HCT116 (cell line): ENCODE measurements at regions not wholly inside any gene's neighbourhood (a gene's known extent, or its start where the extent isn't known, plus 50 kb on each side); places are given as distances from the start of the nearest gene placed in this dataset.
"Not testable (repeated sequence)": the region's sequence is repeated elsewhere in the genome, so short reads cannot be mapped to it uniquely, and the experiment has no call there.

Experiments used
- ATAC-seq: fragments of 200-7000 bp; cut with Tn5 transposase; 2 replicates; pipeline ENCODE4 v1.9.1; 2020; ENCODE audit warnings: mild to moderate bottlenecking, moderate library complexity
- BruUV-seq: library from RNA; stranded (reverse); fragments of 400-500 nt; replicated peaks from 2 replicates; lab custom pipeline; 2021; lab: Mats Ljungman, UMichigan
- CTCF ChIA-PET: fragments of 300-600 bp; sonication (Branson Sonifier 250); formaldehyde crosslinking; loops from one replicate; lab custom pipeline; 2021; ENCODE audit warnings: antibody characterized with exemption; lab: Charles Lee
- POLR2A ChIA-PET: fragments of 300-600, 350-600 bp; sonication (Branson Sonifier 250); formaldehyde crosslinking; loops from one replicate; lab custom pipeline; 2021; ENCODE audit warnings: antibody characterized with exemption; lab: Charles Lee
- RAD21 ChIA-PET, 2 experiments: fragments of 300-600 bp; sonication (Branson Sonifier 250); formaldehyde crosslinking; loops; one replicate each; lab custom pipeline; 2023; ENCODE audit warnings: low total read pairs in 2 of 2; ENCODE audit not compliant: uncharacterized antibody in 2 of 2, unreplicated experiment in 2 of 2, low non-redundant PET in 1 of 2; lab: Charles Lee
- DNase-seq: peaks from one replicate; pipeline ENCODE4 v3.0.0-alpha.2; 2010; ENCODE audit warnings: low read depth, low spot score
- H2AFZ ChIP-seq: fragments of 200-600 bp; shearing (Covaris generic), sonication (generic); 2 replicates; pipeline ENCODE4 v1.6.1; 2017; ENCODE audit warnings: low read depth, mixed run types, mixed read lengths, antibody characterized with exemption, low read length; ENCODE audit not compliant: poor library complexity, severe bottlenecking
- H3K27ac ChIP-seq: 2 replicates; pipeline ENCODE4 v1.5.1; 2012; ENCODE audit warnings: low read depth, low read length
- H3K27me3 ChIP-seq: fragments of 200-600 bp; sonication (generic); 2 replicates; pipeline ENCODE4 v1.6.1; 2016; ENCODE audit warnings: mixed run types, low read length, mixed read lengths; ENCODE audit not compliant: insufficient read depth
- H3K36me3 ChIP-seq, 2 experiments: fragments of 200-500 bp in 1 of 2; fragments of 200-600 bp in 1 of 2; sonication (Bioruptor generic) in 1 of 2; sonication (generic) in 1 of 2; 2 replicates each; pipeline versions ENCODE4 v1.5.1 to v1.6.1; 2014 to 2016; ENCODE audit warnings: low read length in 2 of 2, inconsistent platforms in 1 of 2, mixed read lengths in 1 of 2, mixed run types in 1 of 2; ENCODE audit not compliant: insufficient read depth in 2 of 2, control insufficient read depth in 1 of 2
- H3K4me1 ChIP-seq, 2 experiments: fragments of 200-600 bp in 1 of 2; sonication (generic) in 1 of 2; 2 replicates each; pipeline versions ENCODE4 v1.5.1 to v1.6.1; 2012 to 2017; ENCODE audit warnings: low read length in 2 of 2, inconsistent platforms in 1 of 2, mild to moderate bottlenecking in 1 of 2, mixed read lengths in 1 of 2, mixed run types in 1 of 2, moderate library complexity in 1 of 2; ENCODE audit not compliant: insufficient read depth in 2 of 2, control insufficient read depth in 1 of 2
- H3K4me2 ChIP-seq: fragments of 200-600 bp; sonication (generic); 2 replicates; pipeline ENCODE4 v1.6.1; 2017; ENCODE audit warnings: mixed run types, low read length, mixed read lengths
- H3K4me3 ChIP-seq, 2 experiments: fragments of 200-600 bp in 1 of 2; sonication (generic) in 1 of 2; replicated peaks in 1 of 2; 2 replicates each; pipeline ENCODE4 v1.5.1; 2011 to 2016; ENCODE audit warnings: low read length in 2 of 2, control low read depth in 1 of 2, low read depth in 1 of 2, mild to moderate bottlenecking in 1 of 2, mixed read lengths in 1 of 2, mixed run types in 1 of 2
- H3K79me2 ChIP-seq: fragments of 200-600 bp; sonication (generic); 2 replicates; pipeline ENCODE4 v1.6.1; 2017; ENCODE audit warnings: mild to moderate bottlenecking, mixed run types, low read length, moderate library complexity, mixed read lengths; ENCODE audit not compliant: insufficient read depth
- H3K9ac ChIP-seq: fragments of 200-600 bp; sonication (generic); 2 replicates; pipeline ENCODE4 v1.6.1; 2016; ENCODE audit warnings: low read length, mixed read lengths
- H3K9me2 ChIP-seq: fragments of 200-600 bp; sonication (generic), shearing (Covaris generic); 2 replicates; pipeline ENCODE4 v1.6.1; 2017; ENCODE audit warnings: mixed run types, mild to moderate bottlenecking, moderate library complexity; ENCODE audit not compliant: insufficient read depth
- H3K9me3 ChIP-seq, 2 experiments: fragments of 200-500 bp in 1 of 2; fragments of 200-600 bp in 1 of 2; sonication (Bioruptor generic) in 1 of 2; sonication (generic) in 1 of 2; 2 replicates each; pipeline ENCODE4 v1.6.1; 2014 to 2017; ENCODE audit warnings: low read length in 2 of 2, mixed read lengths in 2 of 2, inconsistent platforms in 1 of 2, low read depth in 1 of 2, mild to moderate bottlenecking in 1 of 2, mixed run types in 1 of 2, moderate library complexity in 1 of 2; ENCODE audit not compliant: control insufficient read depth in 1 of 2, insufficient read depth in 1 of 2
- H4K20me1 ChIP-seq: fragments of 200-600 bp; sonication (generic), shearing (Covaris generic); 2 replicates; pipeline ENCODE4 v1.6.1; 2017; ENCODE audit warnings: mixed run types, mild to moderate bottlenecking, moderate library complexity; ENCODE audit not compliant: insufficient read depth
- CBX3 ChIP-seq: IDR thresholded peaks from 2 replicates; pipeline ENCODE4 v1.6.1; 2012; ENCODE audit warnings: low read depth
- CEBPB ChIP-seq: IDR thresholded peaks from 2 replicates; pipeline ENCODE4 v1.6.1; 2012; ENCODE audit warnings: low read depth
- CTCF ChIP-seq, 3 experiments: fragments of 200-600 bp in 1 of 3; sonication (generic) in 1 of 3; IDR thresholded peaks in 2 of 3; conservative IDR thresholded peaks in 1 of 3; 2 replicates each; pipeline ENCODE4 v1.5.1; 2012 to 2017; ENCODE audit warnings: low read depth in 2 of 3, low read length in 2 of 3, antibody characterized with exemption in 1 of 3, borderline replicate concordance in 1 of 3, control low read depth in 1 of 3, mild to moderate bottlenecking in 1 of 3, mixed read lengths in 1 of 3, mixed run types in 1 of 3, moderate library complexity in 1 of 3; ENCODE audit not compliant: insufficient read depth in 1 of 3
- EGR1 ChIP-seq: IDR thresholded peaks from 2 replicates; pipeline ENCODE4 v1.6.1; 2012; ENCODE audit warnings: low read depth
- JUND ChIP-seq: IDR thresholded peaks from 2 replicates; pipeline ENCODE4 v1.6.1; 2012
- MAX ChIP-seq: IDR thresholded peaks from 2 replicates; pipeline ENCODE4 v1.6.1; 2012
- POLR2A ChIP-seq: IDR thresholded peaks from 2 replicates; pipeline ENCODE4 v1.7.0; 2011; ENCODE audit warnings: borderline replicate concordance; ENCODE audit not compliant: insufficient read depth, insufficient read length; ENCODE audit errors: extremely low read depth
- POLR2AphosphoS5 ChIP-seq: IDR thresholded peaks from 2 replicates; pipeline ENCODE4 v1.6.1; 2011; ENCODE audit warnings: mild to moderate bottlenecking, low read depth, low read length, moderate library complexity
- TCF7L2 ChIP-seq: IDR thresholded peaks from 2 replicates; pipeline ENCODE4 v1.7.0; 2011; ENCODE audit warnings: borderline replicate concordance, inconsistent platforms; ENCODE audit not compliant: insufficient read depth, insufficient read length; ENCODE audit errors: extremely low read depth
- YY1 ChIP-seq: IDR thresholded peaks from 2 replicates; pipeline ENCODE4 v1.6.1; 2011; ENCODE audit warnings: low read length, low read depth, moderate library complexity, mild to moderate bottlenecking; ENCODE audit not compliant: insufficient replicate concordance; ENCODE audit errors: extremely low read depth
- ZFX ChIP-seq: fragments of 450-650 bp; IDR thresholded peaks from 2 replicates; pipeline ENCODE4 v1.6.1; 2017
- ZNF274 ChIP-seq: fragments of 200-500 bp; sonication (Bioruptor generic); IDR thresholded peaks from 2 replicates; pipeline ENCODE4 v1.6.1; 2014; ENCODE audit warnings: mild to moderate bottlenecking, low read depth, low read length, inconsistent platforms
- intact Hi-C: fragments of 100-400 bp; cut with micrococcal nuclease; formaldehyde crosslinking; loops from 2 replicates; pipeline ENCODE4 v1.10.0; 2022
- TF ChIP-seq, protein P1 (sequence below): IDR thresholded peaks from 2 replicates; pipeline ENCODE4 v1.6.1; 2012

- POLR2A ChIA-PET = no interaction called here
- peaks cover 3 to 19% of the 10 kb centered on the region in 2 experiments; a peak in 2 of 4 replicates for H3K4me1 ChIP-seq
- intact Hi-C loops = no loop called here
Measured at GRCh38 chr21:15212206-15212605, 147.4 kb upstream of the NRIP1 start.

GRCh38 chr21:15218476-15218875 lies 153.7 kb upstream of the NRIP1 start:
- RAD21 ChIA-PET, intact Hi-C loops, ATAC-seq, BruUV-seq, H3K36me3 ChIP-seq, H3K9me2 ChIP-seq, H2AFZ ChIP-seq, H3K4me2 ChIP-seq, H3K9ac ChIP-seq, H3K27ac ChIP-seq, POLR2A ChIA-PET, H4K20me1 ChIP-seq, H3K79me2 ChIP-seq, CTCF ChIA-PET, H3K9me3 ChIP-seq, H3K27me3 ChIP-seq, DNase-seq, H3K4me3 ChIP-seq: not testable (repeated sequence)
- peaks cover 0 to 23% of the 10 kb centered on the region in 2 experiments; a peak in 2 of 4 replicates for H3K4me1 ChIP-seq

More at GRCh38 chr21:15212206-15212605, 147.4 kb upstream of the NRIP1 start:
- Histone ChIP-seq H3K27me3 (no peaks in the 10 kb centered on the region), H3K79me2 (no peaks in the 10 kb centered on the region), H3K9ac (no peak overlapping the region), H3K4me2 (no peak overlapping the region), H4K20me1 (no peaks in the 10 kb centered on the region), H3K4me3 (no peak overlapping the region), H3K27ac (no peak overlapping the region), H2AFZ (no peak overlapping the region), H3K9me3 (no peaks in the 10 kb centered on the region), H3K36me3 (no peaks in the 10 kb centered on the region), H3K9me2 (no peaks in the 10 kb centered on the region)
- DNase-seq (no peak), ATAC-seq (no peak)
- TF ChIP-seq YY1 = no peak
- CTCF ChIA-PET = no interaction called here
- no TSS peak for BruUV-seq
- RAD21 ChIA-PET = no interaction called here

DNA sequence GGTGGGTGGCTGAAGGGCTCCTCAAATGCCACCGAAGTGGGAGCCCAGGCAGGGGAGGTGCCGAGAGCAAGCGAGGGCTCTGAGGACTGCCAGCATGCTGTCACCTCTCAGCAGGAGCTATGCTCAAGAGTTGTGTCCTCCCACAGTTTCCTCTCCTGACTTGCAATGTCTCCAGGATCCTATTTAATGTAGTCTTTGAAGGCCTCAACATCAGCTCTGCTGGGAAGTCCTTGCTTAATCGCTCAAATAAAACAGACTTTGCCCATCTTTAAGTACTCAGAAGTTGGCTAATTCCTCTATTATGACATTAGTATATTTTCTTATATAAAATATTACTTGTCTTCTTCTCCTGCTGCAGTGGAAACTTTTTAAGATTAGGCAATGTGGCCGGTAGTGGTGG lies 154.2 kb upstream of the NRIP1 start:
- Histone ChIP-seq H2AFZ (no peak overlapping the region), H3K9me3 (no peaks in the 10 kb centered on the region), H3K9ac (no peak overlapping the region), H3K4me2 (no peak overlapping the region), H3K4me3 (no peak overlapping the region), H3K27ac (no peak overlapping the region), H3K36me3 (no peaks in the 10 kb centered on the region), H3K4me1 (peaks cover 0 to 28% of the 10 kb centered on the region in 2 experiments; a peak in 2 of 4 replicates), H3K9me2 (no peaks in the 10 kb centered on the region), H4K20me1 (no peaks in the 10 kb centered on the region), H3K79me2 (no peaks in the 10 kb centered on the region), H3K27me3 (no peaks in the 10 kb centered on the region)
- CTCF ChIA-PET = no interaction called here
- RAD21 ChIA-PET = no interaction called here
- ATAC-seq = no peak
- BruUV-seq = no TSS peak
- intact Hi-C loops = no loop called here
- POLR2A ChIA-PET = no interaction called here
- DNase-seq = no peak
- TF ChIP-seq CBX3 (no peak), JUND (no peak), EGR1 (no peak), MAX (no peak), CTCF (IDR thresholded peaks at IDR 0.05 in 2 of 3, conservative IDR thresholded peaks at IDR 0.05 in 1 of 3; ENCODE audit: borderline replicate concordance in 1 of 3, insufficient read depth in 1 of 3, low read depth in 2 of 3, low read length in 2 of 3) (no peak), POLR2AphosphoS5 (no peak), YY1 (no peak), TCF7L2 (no peak), ZNF274 (no peak), ZFX (no peak), POLR2A (no peak), CEBPB (no peak)
- TF ChIP-seq, protein P1, sequence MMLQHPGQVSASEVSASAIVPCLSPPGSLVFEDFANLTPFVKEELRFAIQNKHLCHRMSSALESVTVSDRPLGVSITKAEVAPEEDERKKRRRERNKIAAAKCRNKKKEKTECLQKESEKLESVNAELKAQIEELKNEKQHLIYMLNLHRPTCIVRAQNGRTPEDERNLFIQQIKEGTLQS = no peak
